SKM-1 treated with dmso at 0.1 percent for 144 hours (cell line): ENCODE measurements at regions not wholly inside any gene's neighbourhood (a gene's known extent, or its start where the extent isn't known, plus 50 kb on each side); places are given as distances from the start of the nearest gene placed in this dataset.
"Not testable (repeated sequence)": the region's sequence is repeated elsewhere in the genome, so short reads cannot be mapped to it uniquely, and the experiment has no call there.

Experiments
- DNase-seq: peaks from one replicate; lab custom pipeline; 2025; ENCODE audit not compliant: unreplicated experiment; lab: John Stamatoyannopoulos, UW

DNA sequence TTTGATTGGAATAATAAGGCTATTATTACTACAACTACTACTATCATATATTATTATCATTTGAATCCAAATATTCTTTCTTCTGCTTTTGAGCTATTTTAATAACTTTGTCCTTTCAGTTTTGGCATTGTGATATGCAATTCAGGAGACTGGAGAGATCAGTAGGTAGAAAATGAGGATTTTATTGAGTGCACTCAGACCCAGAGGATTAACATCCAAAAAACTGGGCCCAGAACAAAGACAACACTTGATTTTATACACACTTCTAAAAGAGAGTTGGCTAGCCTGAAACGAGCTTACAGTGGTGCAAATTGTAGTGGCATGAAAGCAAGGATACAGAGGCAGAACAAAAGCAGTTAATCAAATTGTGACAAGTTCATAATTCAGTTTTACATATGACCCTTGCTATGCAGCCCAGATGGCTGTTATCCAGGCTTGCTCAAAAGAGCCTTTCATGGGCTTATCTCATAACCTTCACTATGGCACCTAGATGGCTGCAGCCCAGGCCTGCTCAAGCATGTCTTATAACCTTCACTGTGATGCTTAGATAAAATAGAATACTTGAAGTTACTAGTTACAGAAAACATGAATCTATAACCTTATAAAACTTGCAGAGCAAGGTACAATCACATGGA, 796.3 kb upstream of the RAG2 start:
- no peak for DNase-seq

- DNase-seq, result no peak
These were observed 793.6 kb upstream of the RAG2 start for GRCh38 chr11:37391615-37392014.

GRCh38 chr11:37390576-37391083, 792.6 kb upstream of the RAG2 start:
- DNase-seq, result no peak

DNA sequence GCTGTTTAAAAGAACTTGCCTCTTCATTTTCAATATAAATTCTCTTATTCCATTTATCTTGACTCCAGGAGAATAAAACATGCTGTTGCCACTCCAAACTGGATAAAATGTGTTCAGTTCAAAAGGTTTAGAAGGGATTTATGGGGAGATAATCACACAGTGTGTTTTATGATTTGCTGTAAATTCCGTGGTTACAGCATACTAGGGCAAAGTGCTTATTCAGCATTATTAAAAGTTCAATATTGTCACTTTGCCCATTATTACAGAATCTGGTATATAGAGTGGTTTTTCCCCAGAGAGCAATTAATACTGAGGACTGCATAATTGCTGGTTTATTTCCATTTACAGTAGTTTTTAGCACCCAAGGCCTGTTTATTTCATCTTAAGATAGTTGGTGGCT, 780.9 kb upstream of the RAG2 start:
- no peak for DNase-seq

DNA sequence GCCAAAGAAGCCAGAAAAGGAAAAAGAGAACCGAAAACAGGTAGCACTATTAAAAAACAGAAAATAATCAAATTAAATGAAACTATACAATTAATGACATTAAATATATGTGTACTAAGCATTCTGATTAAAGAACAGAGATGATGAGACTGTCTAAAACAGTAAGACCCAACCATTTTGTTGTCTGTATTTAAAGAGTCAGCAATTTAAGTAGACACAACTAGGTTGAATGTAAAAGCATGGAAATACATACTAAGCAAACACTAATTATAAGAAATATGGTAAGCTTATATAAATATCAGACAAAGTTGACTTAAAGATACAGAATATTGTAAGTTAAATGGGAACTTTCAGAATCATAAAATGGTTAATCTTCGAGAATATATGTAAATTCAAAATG, 774.6 kb upstream of the RAG2 start:
- no peak for DNase-seq

GRCh38 chr11:37371346-37371970, 773.4 kb upstream of the RAG2 start:
- DNase-seq, result no peak

DNA sequence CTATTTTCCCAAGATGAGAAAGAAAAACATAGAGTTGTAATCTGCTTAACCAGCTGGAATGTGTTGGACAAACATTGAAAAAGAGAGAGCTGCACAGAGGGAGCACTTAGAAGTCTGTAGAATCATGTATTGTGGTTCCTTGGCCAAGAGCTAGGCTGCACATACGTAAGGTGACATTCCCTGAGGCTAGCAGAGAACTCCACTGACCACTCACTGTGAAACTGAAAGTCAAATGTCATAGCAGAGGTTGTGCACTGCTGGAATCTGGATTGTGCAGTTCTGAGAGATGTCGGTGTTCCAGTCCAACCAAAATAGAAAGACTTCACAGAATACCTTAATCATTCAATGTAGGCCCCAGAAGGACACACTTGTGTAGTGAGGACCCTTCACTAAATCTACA, 772.8 kb upstream of the RAG2 start:
- no peak for DNase-seq

DNA sequence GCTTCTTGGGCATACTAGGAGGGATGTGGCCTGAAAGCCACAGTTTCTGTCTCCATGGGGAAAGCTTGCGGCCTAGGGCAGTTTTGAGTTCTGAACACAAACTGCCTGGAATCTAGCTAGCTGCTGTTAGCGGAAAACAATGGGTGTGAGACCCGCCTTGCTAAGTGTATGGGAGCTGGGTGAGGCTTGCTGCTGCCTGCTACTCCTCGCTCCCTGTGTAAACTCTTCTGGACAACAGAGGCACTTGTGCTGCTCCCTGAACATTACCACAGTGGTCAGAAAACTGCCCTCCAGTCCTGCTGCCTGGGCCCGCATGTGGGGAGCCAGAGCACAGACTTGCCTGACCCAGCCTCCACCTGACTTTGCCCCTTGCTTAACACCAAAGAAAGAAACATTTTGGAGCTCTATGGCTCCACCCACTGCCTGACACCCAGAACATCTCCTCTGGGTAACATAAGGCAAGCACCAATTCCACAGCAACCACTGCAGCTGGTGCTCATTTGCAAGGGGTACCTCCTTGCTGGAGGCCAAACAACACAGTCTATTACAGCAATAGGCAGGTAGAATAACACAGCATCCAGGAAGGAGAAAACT, 766.3 kb upstream of the RAG2 start:
- no peak for DNase-seq

- DNase-seq, result no peak
These were observed 755.2 kb upstream of the RAG2 start for GRCh38 chr11:37353192-37353591.

DNA sequence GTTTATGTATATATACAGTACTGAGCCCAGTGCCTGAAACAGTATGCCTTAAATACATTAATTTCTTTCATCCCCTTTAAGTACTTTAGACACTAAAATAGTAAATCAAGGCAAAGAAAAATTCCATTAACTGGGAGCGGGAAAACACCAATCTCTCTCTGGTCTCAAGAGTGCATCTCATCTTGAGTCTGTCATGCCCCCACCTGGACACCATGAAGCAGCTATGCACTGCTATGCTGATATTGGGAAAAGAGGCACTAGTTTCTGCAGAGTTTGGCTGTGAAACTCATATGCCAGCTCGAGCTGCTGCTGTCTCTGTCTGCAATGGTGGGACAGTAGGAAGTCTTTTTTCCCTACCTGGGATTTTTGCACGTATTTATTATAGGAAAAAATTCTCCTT, 754.4 kb upstream of the RAG2 start:
- no peak for DNase-seq

DNA sequence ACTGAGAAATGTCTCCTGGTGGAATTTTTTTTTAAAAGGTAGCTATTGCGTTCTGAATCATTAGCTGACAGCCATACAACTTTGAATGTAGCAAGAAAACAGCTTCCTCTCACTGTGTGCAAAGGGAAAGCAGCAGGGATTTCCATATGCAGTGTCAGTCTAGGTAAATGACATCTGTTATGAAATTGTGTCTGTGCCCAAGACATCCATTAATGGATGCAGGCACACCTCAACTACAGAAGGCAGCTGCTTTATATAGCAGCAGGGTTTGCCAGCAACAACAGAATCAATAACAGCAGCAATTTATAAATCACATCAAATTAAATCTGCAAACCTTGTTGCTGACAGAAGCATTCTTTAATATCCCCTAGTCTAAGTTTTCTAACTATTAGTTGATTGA, 745.3 kb upstream of the RAG2 start:
- no peak for DNase-seq

GRCh38 chr11:37336401-37336800, 738.4 kb upstream of the RAG2 start:
- DNase-seq, result no peak

- no peak for DNase-seq
These were observed 735.3 kb upstream of the RAG2 start for GRCh38 chr11:37333345-37333744.

GRCh38 chr11:37323843-37324242, 725.8 kb upstream of the RAG2 start:
- no peak for DNase-seq

DNA sequence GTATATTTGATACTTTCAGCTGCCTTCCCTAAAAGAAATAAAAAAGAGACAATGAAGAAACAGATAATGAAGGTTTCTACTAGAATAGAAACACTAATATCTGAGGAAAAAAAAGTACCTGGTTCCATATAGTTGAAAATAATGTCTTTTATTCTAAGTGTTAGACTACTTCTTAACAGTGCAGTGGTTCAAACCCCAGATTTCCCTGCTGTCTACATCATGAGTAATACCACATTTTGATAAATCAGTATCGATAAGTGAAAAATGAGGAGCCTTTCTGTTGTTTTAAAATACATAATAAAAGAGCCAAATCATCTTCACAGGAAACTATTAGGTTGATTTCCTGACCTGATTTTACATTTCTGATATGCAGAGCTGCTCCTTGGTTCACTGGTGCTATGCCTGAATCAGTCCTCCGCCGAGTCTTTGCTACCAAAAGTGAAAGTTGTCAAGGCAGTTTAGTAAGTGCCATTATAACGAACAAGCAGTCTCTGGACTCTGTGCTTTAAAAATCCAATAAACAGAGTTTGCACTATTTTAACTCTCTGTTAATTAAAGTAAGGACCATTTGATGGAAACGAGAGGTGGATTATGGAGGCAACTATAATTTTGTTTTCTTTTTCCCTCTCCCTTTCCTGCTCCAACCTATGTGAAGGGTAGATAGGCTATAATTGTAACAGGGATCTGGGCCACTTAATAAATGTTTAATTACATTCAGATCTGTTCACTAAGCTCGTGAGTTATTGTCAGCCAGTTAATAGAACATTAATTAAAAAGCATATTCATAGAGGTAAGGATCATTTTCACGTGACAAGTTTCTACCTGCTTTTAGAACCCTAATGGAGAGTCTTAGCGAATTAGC, 724.5 kb upstream of the RAG2 start:
- DNase-seq, result no peak

- no peak for DNase-seq
These were observed 722.9 kb upstream of the RAG2 start for GRCh38 chr11:37320921-37321320.

GRCh38 chr11:37317803-37318202, 719.8 kb upstream of the RAG2 start:
- no peak for DNase-seq

- DNase-seq, result no peak
These were observed 715.2 kb upstream of the RAG2 start for GRCh38 chr11:37313266-37313665.

DNA sequence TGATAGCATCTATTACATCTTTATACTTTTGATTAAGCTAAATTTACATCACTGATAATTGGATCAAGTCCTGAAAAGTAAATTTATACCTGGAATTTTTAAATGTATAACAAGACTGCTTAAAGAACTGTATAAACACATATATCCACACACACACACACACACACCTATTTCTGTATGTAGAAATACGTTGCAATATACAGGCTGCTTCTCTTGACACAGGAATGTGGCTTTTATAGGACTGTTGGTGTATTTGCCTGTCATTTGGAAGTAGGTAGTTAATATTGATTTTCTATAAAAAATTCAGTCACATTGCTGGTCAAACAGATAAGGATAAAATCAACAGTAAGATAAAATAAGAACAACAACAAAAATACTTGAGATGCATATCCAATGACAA, 708.5 kb upstream of the RAG2 start:
- DNase-seq, result no peak

DNA sequence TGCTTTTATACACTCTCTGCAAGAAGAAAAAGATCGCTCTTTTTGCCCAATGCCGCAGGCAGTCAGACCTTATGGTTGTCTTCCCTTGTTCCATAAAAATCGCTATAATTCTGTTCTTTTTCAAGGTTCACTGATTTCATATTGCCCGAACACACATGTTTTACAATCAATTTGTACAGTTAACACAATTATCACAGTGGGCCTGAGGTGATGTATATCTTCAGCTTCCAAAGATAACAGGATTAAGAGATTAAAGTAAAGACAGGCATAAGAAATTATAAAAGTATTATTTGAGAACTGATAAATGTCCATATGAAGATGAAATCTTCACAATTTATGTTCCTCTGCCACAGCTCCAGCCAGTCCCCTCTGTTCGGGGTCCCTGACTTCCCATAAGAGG, 703.4 kb upstream of the RAG2 start:
- not testable (repeated sequence) for DNase-seq

DNA sequence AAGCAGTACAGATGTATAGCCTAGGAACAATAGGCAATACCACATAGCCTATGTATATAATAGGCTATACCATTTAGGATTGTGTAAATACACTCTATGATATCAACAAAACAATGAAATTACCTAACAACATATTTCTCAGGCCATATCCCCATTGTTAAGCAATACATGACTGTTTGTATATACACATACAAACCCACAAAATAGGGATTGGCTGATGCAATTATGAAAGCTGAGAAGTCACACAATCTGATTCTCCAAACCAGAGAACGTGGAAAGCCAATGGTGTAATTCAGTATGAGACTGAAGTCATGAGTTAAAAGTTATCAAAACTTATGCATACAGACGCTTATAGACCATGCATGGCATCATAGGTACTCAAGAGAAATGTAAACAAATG, 700.1 kb upstream of the RAG2 start:
- no peak for DNase-seq

DNA sequence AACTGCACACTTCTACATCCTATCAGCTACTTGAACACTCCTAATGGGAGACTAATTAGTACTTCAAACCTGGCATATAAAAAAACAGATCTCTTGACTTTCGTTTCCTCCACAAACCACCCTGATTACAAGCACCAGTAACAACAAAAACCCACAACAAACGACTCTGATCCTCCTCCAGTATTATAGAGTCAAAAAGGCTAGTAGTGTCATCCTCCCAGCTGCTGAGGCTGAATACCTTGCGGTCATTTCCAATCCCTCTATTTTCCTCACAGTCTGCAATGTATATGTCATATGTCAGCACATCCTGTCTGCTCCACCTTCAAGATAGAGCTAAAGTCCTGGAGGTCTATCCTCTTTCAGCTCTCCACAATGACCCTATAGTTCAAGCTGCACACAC, 688.9 kb upstream of the RAG2 start:
- no peak for DNase-seq
